WTC11 (cell line): ENCODE measurements at regions not wholly inside any gene's neighbourhood (a gene's known extent, or its start where the extent isn't known, plus 50 kb on each side); places are given as distances from the start of the nearest gene placed in this dataset.

ENCODE experiments used
- ATAC-seq: fragments of 200-7000 bp; cut with Tn5 transposase; 2 replicates; pipeline ENCODE4 v1.10.0; 2021; ENCODE audit warnings: mild to moderate bottlenecking, moderate library complexity
- CTCF ChIA-PET: fragments of 300-600 bp; sonication (Branson Sonifier 250); formaldehyde crosslinking; loops from one replicate; lab custom pipeline; 2021; ENCODE audit warnings: antibody characterized with exemption; lab: Charles Lee
- POLR2A ChIA-PET: fragments of 350-600 bp; sonication (Branson Sonifier 250); formaldehyde crosslinking; loops from one replicate; lab custom pipeline; 2021; ENCODE audit warnings: antibody characterized with exemption; lab: Charles Lee
- DNase-seq: peaks from one replicate; pipeline ENCODE4 v3.0.0; 2021; ENCODE audit warnings: low spot score
- H3K27ac Mint-ChIP-seq: 2 replicates; pipeline ENCODE4 v1.8.0; 2021; ENCODE audit warnings: mixed read lengths
- H3K27me3 Mint-ChIP-seq: 2 replicates; pipeline ENCODE4 v1.8.0; 2021; ENCODE audit warnings: low read depth, mild to moderate bottlenecking, moderate library complexity, mixed read lengths
- H3K36me3 Mint-ChIP-seq: 2 replicates; pipeline ENCODE4 v1.8.0; 2021; ENCODE audit warnings: mixed read lengths
- H3K4me1 Mint-ChIP-seq: 2 replicates; pipeline ENCODE4 v1.8.0; 2022; ENCODE audit warnings: mixed read lengths
- H3K4me3 Mint-ChIP-seq: 2 replicates; pipeline ENCODE4 v1.8.0; 2021; ENCODE audit warnings: mild to moderate bottlenecking, moderate library complexity, mixed read lengths
- H3K9me3 Mint-ChIP-seq: 2 replicates; pipeline ENCODE4 v1.8.0; 2021; ENCODE audit warnings: mixed read lengths
- ARID4B ChIP-seq: sonication (generic); formaldehyde crosslinking; IDR thresholded peaks from 2 replicates; pipeline ENCODE4 v1.8.0; 2023; ENCODE audit warnings: missing genetic modification reagents, mild to moderate bottlenecking, borderline replicate concordance
- ATF2 ChIP-seq: sonication (generic); formaldehyde crosslinking; IDR thresholded peaks from 2 replicates; pipeline ENCODE4 v1.8.1; 2022; ENCODE audit warnings: low read depth, missing genetic modification reagents, borderline replicate concordance
- CREB1 ChIP-seq: sonication (generic); formaldehyde crosslinking; IDR thresholded peaks from 2 replicates; pipeline ENCODE4 v1.8.0; 2023; ENCODE audit warnings: mild to moderate bottlenecking, missing genetic modification reagents
- CREM ChIP-seq: sonication (generic); formaldehyde crosslinking; IDR thresholded peaks from 2 replicates; pipeline ENCODE4 v1.8.1; 2022; ENCODE audit warnings: mild to moderate bottlenecking, missing genetic modification reagents, moderate library complexity
- E2F5 ChIP-seq: sonication (generic); formaldehyde crosslinking; IDR thresholded peaks from 2 replicates; pipeline ENCODE4 v1.8.1; 2022; ENCODE audit warnings: mild to moderate bottlenecking, moderate library complexity, missing genetic modification reagents
- ELF4 ChIP-seq: sonication (generic); formaldehyde crosslinking; IDR thresholded peaks from 2 replicates; pipeline ENCODE4 v1.8.1; 2022; ENCODE audit warnings: low read depth, mild to moderate bottlenecking, moderate library complexity, missing genetic modification reagents
- ETV6 ChIP-seq: sonication (generic); formaldehyde crosslinking; IDR thresholded peaks from 2 replicates; pipeline ENCODE4 v1.8.1; 2022; ENCODE audit warnings: mild to moderate bottlenecking, missing genetic modification reagents
- FOXJ3 ChIP-seq: sonication (generic); formaldehyde crosslinking; IDR thresholded peaks from 2 replicates; pipeline ENCODE4 v1.9.0; 2021; ENCODE audit warnings: missing genetic modification reagents, mild to moderate bottlenecking, borderline replicate concordance
- FOXK1 ChIP-seq: sonication (generic); formaldehyde crosslinking; IDR thresholded peaks from 2 replicates; pipeline ENCODE4 v1.8.0; 2022; ENCODE audit warnings: mild to moderate bottlenecking, moderate library complexity, missing genetic modification reagents
- GABPB1 ChIP-seq: sonication (generic); formaldehyde crosslinking; IDR thresholded peaks from 2 replicates; pipeline ENCODE4 v1.8.1; 2023; ENCODE audit warnings: mild to moderate bottlenecking, missing genetic modification reagents
- MAX ChIP-seq: sonication (generic); formaldehyde crosslinking; IDR thresholded peaks from 2 replicates; pipeline ENCODE4 v1.8.0; 2022; ENCODE audit warnings: mild to moderate bottlenecking, missing genetic modification reagents
- NFE2L1 ChIP-seq: sonication (generic); formaldehyde crosslinking; IDR thresholded peaks from 2 replicates; pipeline ENCODE4 v1.8.1; 2023; ENCODE audit warnings: missing genetic modification reagents
- NR2C2 ChIP-seq: sonication (generic); formaldehyde crosslinking; IDR thresholded peaks from 2 replicates; pipeline ENCODE4 v1.8.0; 2022; ENCODE audit warnings: mild to moderate bottlenecking, missing genetic modification reagents
- TEAD1 ChIP-seq: sonication (generic); formaldehyde crosslinking; IDR thresholded peaks from 2 replicates; pipeline ENCODE4 v1.8.0; 2022; ENCODE audit warnings: mild to moderate bottlenecking, missing genetic modification reagents
- USF1 ChIP-seq: sonication (generic); formaldehyde crosslinking; IDR thresholded peaks from 2 replicates; pipeline ENCODE4 v1.8.0; 2022; ENCODE audit warnings: mild to moderate bottlenecking, missing genetic modification reagents
- ZNF138 ChIP-seq: sonication (generic); formaldehyde crosslinking; conservative IDR thresholded peaks from 2 replicates; pipeline ENCODE4 v1.8.1; 2022; ENCODE audit warnings: mild to moderate bottlenecking, moderate library complexity, missing genetic modification reagents
- ZNF281 ChIP-seq: sonication (generic); formaldehyde crosslinking; IDR thresholded peaks from 2 replicates; pipeline ENCODE4 v1.8.0; 2023; ENCODE audit warnings: mild to moderate bottlenecking, missing genetic modification reagents
- ZNF425 ChIP-seq: fragments of 250-450 bp; sonication (Bioruptor Pico); conservative IDR thresholded peaks from 2 replicates; pipeline ENCODE4 v1.9.0; 2021; ENCODE audit warnings: mild to moderate bottlenecking

GRCh38 chr6:67231092-67231491, 1404.0 kb upstream of the ADGRB3 start:
- H3K4me1 Mint-ChIP-seq, result no peaks in the 10 kb centered on the region

GRCh38 chr6:67224989-67225388, 1410.1 kb upstream of the ADGRB3 start:
- H3K27me3 Mint-ChIP-seq, result no peaks in the 10 kb centered on the region
- peaks cover under 1% of the 10 kb centered on the region; the same call in 1 of the 2 replicates for H3K9me3 Mint-ChIP-seq
- no peak overlapping the region for H3K4me3 Mint-ChIP-seq
- DNase-seq (no peak), ATAC-seq (no peak)
- no peaks in the 10 kb centered on the region for H3K36me3 Mint-ChIP-seq
- no peak overlapping the region for H3K27ac Mint-ChIP-seq
- H3K4me1 Mint-ChIP-seq, result no peaks in the 10 kb centered on the region
- CTCF ChIA-PET, result no interaction called here
- POLR2A ChIA-PET, result no interaction called here
- no peak for TF ChIP-seq ZNF138 (CRISPR knock-in tag)
- no peak for TF ChIP-seq USF1
- TF ChIP-seq ETV6 (CRISPR knock-in tag), result no peak
- TF ChIP-seq ZNF281 (CRISPR knock-in tag), result no peak
- TF ChIP-seq E2F5 (CRISPR knock-in tag), result no peak
- no peak for TF ChIP-seq CREM (CRISPR knock-in tag)

More at GRCh38 chr6:67231092-67231491, 1404.0 kb upstream of the ADGRB3 start:
- DNase-seq, result no peak
- ATAC-seq, result no peak
- H3K36me3 Mint-ChIP-seq, result no peaks in the 10 kb centered on the region
- no peaks in the 10 kb centered on the region; the same call in 1 of the 2 replicates for H3K9me3 Mint-ChIP-seq
- TF ChIP-seq NFE2L1 (CRISPR knock-in tag) (no peak), ZNF425 (CRISPR knock-in tag) (no peak), GABPB1 (CRISPR knock-in tag) (no peak), ATF2 (CRISPR knock-in tag) (no peak), TEAD1 (CRISPR knock-in tag) (no peak), CREB1 (CRISPR knock-in tag) (no peak), NR2C2 (CRISPR knock-in tag) (no peak), MAX (CRISPR knock-in tag) (no peak), FOXK1 (CRISPR knock-in tag) (no peak), ARID4B (no peak), FOXJ3 (CRISPR knock-in tag) (no peak), ELF4 (CRISPR knock-in tag) (no peak)
- ChIA-PET CTCF (no interaction called here), POLR2A (no interaction called here)
- no peak overlapping the region for H3K4me3 Mint-ChIP-seq
- H3K27me3 Mint-ChIP-seq, result no peaks in the 10 kb centered on the region
- H3K27ac Mint-ChIP-seq, result no peak overlapping the region
